GM15510 (cell line): ENCODE measurements at regions not wholly inside any gene's neighbourhood (a gene's known extent, or its start where the extent isn't known, plus 50 kb on each side); places are given as distances from the start of the nearest gene placed in this dataset.

ENCODE experiments used
- POLR2A ChIP-seq: IDR thresholded peaks from 3 replicates; pipeline ENCODE4 v1.6.1; 2011; ENCODE audit warnings: borderline replicate concordance; ENCODE audit not compliant: insufficient read length; ENCODE audit errors: extremely low read depth

- TF ChIP-seq POLR2A: no peak
These were observed 394.0 kb downstream of the KCNRG start for GRCh38 chr13:50409220-50409619.

GRCh38 chr13:50410921-50411746 is 395.9 kb downstream of the KCNRG start:
- no peak for TF ChIP-seq POLR2A

- TF ChIP-seq POLR2A: no peak
These were observed 396.9 kb downstream of the KCNRG start for GRCh38 chr13:50412046-50412617.

GRCh38 chr13:50414640-50415039 is 399.4 kb downstream of the KCNRG start:
- no peak for TF ChIP-seq POLR2A

- no peak for TF ChIP-seq POLR2A
These were observed 400.2 kb downstream of the KCNRG start for GRCh38 chr13:50415428-50415827.

- TF ChIP-seq POLR2A: no peak
These were observed 402.4 kb downstream of the KCNRG start for GRCh38 chr13:50417597-50417996.

GRCh38 chr13:50419331-50419865 is 404.2 kb downstream of the KCNRG start:
- TF ChIP-seq POLR2A: no peak

GRCh38 chr13:50419896-50420295 is 404.7 kb downstream of the KCNRG start:
- no peak for TF ChIP-seq POLR2A

GRCh38 chr13:50420718-50421472 is 405.7 kb downstream of the KCNRG start:
- no peak for TF ChIP-seq POLR2A

- TF ChIP-seq POLR2A: no peak
These were observed 406.4 kb downstream of the KCNRG start for GRCh38 chr13:50421473-50422130.

- no peak for TF ChIP-seq POLR2A
These were observed 407.2 kb downstream of the KCNRG start for GRCh38 chr13:50422181-50423148.

GRCh38 chr13:50424993-50425392 is 409.7 kb downstream of the KCNRG start:
- TF ChIP-seq POLR2A: no peak

GRCh38 chr13:50425772-50426171 is 410.5 kb downstream of the KCNRG start:
- no peak for TF ChIP-seq POLR2A

GRCh38 chr13:50426927-50427326 is 411.7 kb downstream of the KCNRG start:
- TF ChIP-seq POLR2A: no peak

- TF ChIP-seq POLR2A: no peak
These were observed 413.1 kb downstream of the KCNRG start for GRCh38 chr13:50428183-50428877.
